Endothelial cell of umbilical vein (primary cell): ENCODE measurements at regions not wholly inside any gene's neighbourhood (a gene's known extent, or its start where the extent isn't known, plus 50 kb on each side); places are given as distances from the start of the nearest gene placed in this dataset.

Experiments
- BruUV-seq: library from RNA; stranded (reverse); fragments of 400-500 nt; replicated peaks from 2 replicates; lab custom pipeline; 2021; lab: Mats Ljungman, UMichigan
- CTCF ChIA-PET: fragments of 300-600, 350-600 bp; sonication (Branson Sonifier 250); formaldehyde crosslinking; loops from one replicate; lab custom pipeline; 2021; ENCODE audit warnings: antibody characterized with exemption, inconsistent platforms; lab: Charles Lee
- POLR2A ChIA-PET: fragments of 300-600, 350-600 bp; sonication (Branson Sonifier 250); formaldehyde crosslinking; loops from one replicate; lab custom pipeline; 2021; ENCODE audit warnings: antibody characterized with exemption, inconsistent platforms; lab: Charles Lee
- DNase-seq: peaks from one replicate; pipeline ENCODE4 v3.0.0-alpha.2; 2011; ENCODE audit warnings: low read depth, low spot score
- FAIRE-seq: peaks from 2 replicates; lab custom pipeline; 2011; peaks lifted over from hg19 to GRCh38; lab: Jason Lieb, UNC
- H2AFZ ChIP-seq: 2 replicates; pipeline ENCODE4 v1.6.0; 2012; ENCODE audit warnings: low read depth, low read length, control low read depth, inconsistent platforms
- H3K27ac ChIP-seq: 2 replicates; pipeline ENCODE4 v1.5.1; 2011; ENCODE audit warnings: low read depth, mild to moderate bottlenecking, control low read depth, low read length, moderate library complexity; ENCODE audit not compliant: insufficient read depth
- H3K27me3 ChIP-seq, 2 experiments: 2 replicates each; pipeline versions ENCODE4 v1.6.0 to v1.6.1; 2011; ENCODE audit warnings: low read length in 2 of 2, mixed read lengths in 1 of 2; ENCODE audit not compliant: control insufficient read depth in 2 of 2, insufficient read depth in 2 of 2
- H3K36me3 ChIP-seq, 2 experiments: 2 replicates in 1 of 2; 3 replicates in 1 of 2; pipeline ENCODE4 v1.5.1; 2011; ENCODE audit warnings: low read length in 2 of 2, mild to moderate bottlenecking in 1 of 2, moderate library complexity in 1 of 2; ENCODE audit not compliant: control insufficient read depth in 2 of 2, insufficient read depth in 2 of 2; ENCODE audit errors: extremely low read depth in 1 of 2
- H3K4me1 ChIP-seq: 3 replicates; pipeline ENCODE4 v1.5.1; 2011; ENCODE audit warnings: mild to moderate bottlenecking, low read length; ENCODE audit not compliant: control insufficient read depth, insufficient read depth; ENCODE audit errors: extremely low read depth
- H3K4me2 ChIP-seq: 2 replicates; pipeline ENCODE4 v1.6.1; 2011; ENCODE audit warnings: low read length, control low read depth, mixed read lengths; ENCODE audit not compliant: insufficient read depth
- H3K4me3 ChIP-seq, 3 experiments: fragments of 200-600 bp in 1 of 3; sonication (generic), shearing (Covaris generic) in 1 of 3; replicated peaks in 1 of 3; 2 replicates each; pipeline ENCODE4 v1.5.1; 2011 to 2016; ENCODE audit warnings: control low read depth in 3 of 3, low read length in 3 of 3, mild to moderate bottlenecking in 2 of 3, inconsistent platforms in 1 of 3, low read depth in 1 of 3, moderate library complexity in 1 of 3; ENCODE audit not compliant: insufficient read depth in 1 of 3
- H3K79me2 ChIP-seq: 2 replicates; pipeline ENCODE4 v1.6.0; 2012; ENCODE audit warnings: low read length, inconsistent platforms; ENCODE audit not compliant: control insufficient read depth, insufficient read depth
- H3K9ac ChIP-seq: replicated peaks from 2 replicates; pipeline ENCODE3; 2011; ENCODE audit warnings: low read length, control low read depth; ENCODE audit not compliant: insufficient read depth; ENCODE audit errors: extremely low read depth
- H3K9me1 ChIP-seq: replicated peaks from 3 replicates; pipeline ENCODE4 v1.6.0; 2011; ENCODE audit warnings: mild to moderate bottlenecking, low read length; ENCODE audit not compliant: control insufficient read depth, insufficient read depth; ENCODE audit errors: extremely low read depth
- H3K9me3 ChIP-seq: replicated peaks from 2 replicates; pipeline ENCODE4 v1.5.1; 2012; ENCODE audit warnings: low read length, inconsistent platforms; ENCODE audit not compliant: control insufficient read depth, insufficient read depth
- H4K20me1 ChIP-seq: replicated peaks from 2 replicates; pipeline ENCODE3; 2011; ENCODE audit warnings: mild to moderate bottlenecking, low read length; ENCODE audit not compliant: control insufficient read depth, insufficient read depth; ENCODE audit errors: extremely low read depth
- EZH2 ChIP-seq: IDR thresholded peaks from 2 replicates; pipeline ENCODE4 v1.6.1; 2012; ENCODE audit warnings: borderline replicate concordance, low read depth, mild to moderate bottlenecking, moderate library complexity, low read length, inconsistent platforms; ENCODE audit not compliant: severe bottlenecking
- FOS ChIP-seq: IDR thresholded peaks from 2 replicates; pipeline ENCODE4 v1.6.1; 2011; ENCODE audit warnings: mild to moderate bottlenecking, low read length, moderate library complexity, borderline replicate concordance; ENCODE audit not compliant: insufficient read depth
- GATA2 ChIP-seq: IDR thresholded peaks from 2 replicates; pipeline ENCODE4 v1.7.0; 2011; ENCODE audit warnings: low read depth, mild to moderate bottlenecking, moderate library complexity, mixed read lengths, low read length; ENCODE audit not compliant: insufficient read length, insufficient read depth
- JUN ChIP-seq: IDR thresholded peaks from 2 replicates; pipeline ENCODE4 v1.6.1; 2011; ENCODE audit warnings: borderline replicate concordance, low read depth; ENCODE audit not compliant: insufficient read length, insufficient read depth
- MYC ChIP-seq: IDR thresholded peaks from one replicate; pipeline ENCODE4 v1.6.1; 2011; ENCODE audit warnings: mild to moderate bottlenecking, low read depth, low read length
- POLR2A ChIP-seq: IDR thresholded peaks from 2 replicates; pipeline ENCODE4 v1.6.1; 2012; ENCODE audit warnings: low read depth, mild to moderate bottlenecking, control low read depth, low read length
- POLR2AphosphoS5 ChIP-seq: IDR thresholded peaks from 2 replicates; pipeline ENCODE4 v1.6.1; 2012; ENCODE audit warnings: low read depth, mild to moderate bottlenecking, control low read depth, low read length, moderate library complexity; ENCODE audit not compliant: insufficient read depth
- dilution Hi-C: fragments of 300-500 bp; cut with MboI; formaldehyde crosslinking; loops from one replicate; pipeline ENCODE4 v1.15.0; 2019; ENCODE audit warnings: low sequenced_read_pairs; ENCODE audit not compliant: extremely low pct_ligation_motif_present
- intact Hi-C: fragments of 100-400 bp; cut with micrococcal nuclease; formaldehyde crosslinking; loops from one replicate; pipeline ENCODE4 v1.10.0; 2022
- TF ChIP-seq, protein P1 (sequence below): IDR thresholded peaks from 2 replicates; pipeline ENCODE4 v1.6.1; 2011; ENCODE audit not compliant: insufficient read depth, insufficient read length
- TF ChIP-seq, protein P2 (sequence below), 2 donors: IDR thresholded peaks; 1 replicate in 1 of 2; 2 replicates in 1 of 2; pipeline ENCODE4 v1.5.1; 2011; ENCODE audit warnings: low read length in 2 of 2, mild to moderate bottlenecking in 2 of 2, moderate library complexity in 2 of 2, control low read depth in 1 of 2, inconsistent platforms in 1 of 2, low read depth in 1 of 2; ENCODE audit not compliant: insufficient read depth in 1 of 2; ENCODE audit errors: extremely low read depth in 1 of 2

DNA sequence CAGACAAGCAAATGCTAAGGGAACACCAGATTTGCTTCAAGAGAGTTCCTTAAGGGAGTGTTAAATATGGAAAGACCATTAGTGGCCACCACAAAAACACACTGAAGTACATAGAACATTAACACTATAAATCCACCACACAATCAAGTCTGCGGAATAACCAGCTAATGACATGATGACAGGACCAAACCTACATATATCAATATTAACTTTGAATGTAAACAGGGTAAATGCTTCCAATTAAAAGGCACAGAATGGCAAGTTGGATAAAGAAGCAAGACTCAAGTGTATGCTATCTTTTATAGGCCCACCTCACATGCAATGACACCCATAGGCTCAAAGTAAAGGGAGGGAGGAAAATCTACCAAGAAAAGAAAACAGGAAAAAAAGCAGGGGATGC is 291.3 kb downstream of the COG6 start:
- H3K9me1 ChIP-seq = no peaks in the 10 kb centered on the region
- no peak for DNase-seq
- CTCF ChIA-PET = no interaction called here
- no peaks in the 10 kb centered on the region for H3K27me3 ChIP-seq
- no peaks in the 10 kb centered on the region for H3K9me3 ChIP-seq
- H3K4me2 ChIP-seq = no peak overlapping the region
- no peak for FAIRE-seq
- dilution Hi-C loops = no loop called here
- no TSS peak for BruUV-seq
- TF ChIP-seq POLR2AphosphoS5 (no peak), FOS (no peak), POLR2A (no peak), MYC (no peak)
- TF ChIP-seq, protein P1, sequence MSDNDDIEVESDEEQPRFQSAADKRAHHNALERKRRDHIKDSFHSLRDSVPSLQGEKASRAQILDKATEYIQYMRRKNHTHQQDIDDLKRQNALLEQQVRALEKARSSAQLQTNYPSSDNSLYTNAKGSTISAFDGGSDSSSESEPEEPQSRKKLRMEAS = no peak
- no peaks in the 10 kb centered on the region for H4K20me1 ChIP-seq
- no peak overlapping the region for H3K9ac ChIP-seq
- POLR2A ChIA-PET = no interaction called here
- H3K4me1 ChIP-seq = peaks cover 12% of the 10 kb centered on the region
- H2AFZ ChIP-seq = no peak overlapping the region
- H3K4me3 ChIP-seq = no peak overlapping the region
- H3K79me2 ChIP-seq = no peaks in the 10 kb centered on the region
- intact Hi-C loops = loop anchor here (10.0 kb wide), 1 partner anchor 262 kb away; no protein-coding TSS in a partner anchor
- H3K27ac ChIP-seq = no peak overlapping the region
- no peaks in the 10 kb centered on the region for H3K36me3 ChIP-seq

DNA sequence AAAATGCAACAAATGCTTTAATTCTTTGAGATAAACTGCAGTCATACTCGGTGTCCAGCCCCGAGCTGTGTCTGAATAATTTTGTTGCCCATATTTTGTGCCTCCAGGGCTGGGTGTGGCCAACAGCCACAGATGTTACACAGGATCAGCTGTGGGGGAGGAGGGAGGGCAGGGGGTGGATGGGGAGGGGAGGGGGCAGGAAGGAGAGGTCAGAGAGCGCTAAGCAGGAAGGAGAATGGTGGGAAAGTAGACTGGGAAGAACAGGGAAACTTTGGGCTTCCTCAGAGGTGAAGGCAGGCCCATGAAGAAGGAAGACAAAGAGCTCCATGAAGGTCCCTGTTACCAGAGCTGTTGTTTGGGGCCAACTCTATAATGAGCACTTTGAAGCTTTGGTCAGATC is 295.8 kb downstream of the COG6 start:
- FAIRE-seq (peak; percentile 65), DNase-seq (no peak)
- no peak for TF ChIP-seq MYC
- TF ChIP-seq, protein P1 = no peak
- TF ChIP-seq EZH2 = no peak
- no peak for TF ChIP-seq GATA2
- no peak for TF ChIP-seq POLR2A
- TF ChIP-seq, protein P2, sequence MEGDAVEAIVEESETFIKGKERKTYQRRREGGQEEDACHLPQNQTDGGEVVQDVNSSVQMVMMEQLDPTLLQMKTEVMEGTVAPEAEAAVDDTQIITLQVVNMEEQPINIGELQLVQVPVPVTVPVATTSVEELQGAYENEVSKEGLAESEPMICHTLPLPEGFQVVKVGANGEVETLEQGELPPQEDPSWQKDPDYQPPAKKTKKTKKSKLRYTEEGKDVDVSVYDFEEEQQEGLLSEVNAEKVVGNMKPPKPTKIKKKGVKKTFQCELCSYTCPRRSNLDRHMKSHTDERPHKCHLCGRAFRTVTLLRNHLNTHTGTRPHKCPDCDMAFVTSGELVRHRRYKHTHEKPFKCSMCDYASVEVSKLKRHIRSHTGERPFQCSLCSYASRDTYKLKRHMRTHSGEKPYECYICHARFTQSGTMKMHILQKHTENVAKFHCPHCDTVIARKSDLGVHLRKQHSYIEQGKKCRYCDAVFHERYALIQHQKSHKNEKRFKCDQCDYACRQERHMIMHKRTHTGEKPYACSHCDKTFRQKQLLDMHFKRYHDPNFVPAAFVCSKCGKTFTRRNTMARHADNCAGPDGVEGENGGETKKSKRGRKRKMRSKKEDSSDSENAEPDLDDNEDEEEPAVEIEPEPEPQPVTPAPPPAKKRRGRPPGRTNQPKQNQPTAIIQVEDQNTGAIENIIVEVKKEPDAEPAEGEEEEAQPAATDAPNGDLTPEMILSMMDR (IDR thresholded peaks at IDR 0.05; ENCODE audit: extremely low read depth in 1 of 2, insufficient read depth in 1 of 2, low read depth in 1 of 2, low read length in 2 of 2) = no peak
- no peak for TF ChIP-seq POLR2AphosphoS5
- TF ChIP-seq JUN = no peak
- no peak for TF ChIP-seq FOS
- H3K4me3 ChIP-seq = no peak overlapping the region
- H3K36me3 ChIP-seq = no peaks in the 10 kb centered on the region
- H3K27me3 ChIP-seq = no peaks in the 10 kb centered on the region
- BruUV-seq = no TSS peak
- dilution Hi-C loops = no loop called here
- H2AFZ ChIP-seq = peak overlapping the region; percentile 4
- H3K4me2 ChIP-seq = no peak overlapping the region
- H3K79me2 ChIP-seq = no peaks in the 10 kb centered on the region
- peak overlapping the region; percentile 56 for H3K9ac ChIP-seq
- POLR2A ChIA-PET = interaction anchor here (1.0 to 1.3 kb wide), 3 partner anchors 56 to 133 kb away, joined by 3 to 5 read pairs (median 3); no protein-coding TSS in a partner anchor
- H3K27ac ChIP-seq = peak overlapping the region; percentile 88
- intact Hi-C loops = loop anchor here (5.0 to 10.0 kb wide), 3 partner anchors 181 to 824 kb away; partner anchors contain the start of gene MRPS31
- peaks cover 24% of the 10 kb centered on the region for H3K4me1 ChIP-seq
- H3K9me3 ChIP-seq = no peaks in the 10 kb centered on the region
- H3K9me1 ChIP-seq = no peaks in the 10 kb centered on the region
- H4K20me1 ChIP-seq = no peaks in the 10 kb centered on the region
- CTCF ChIA-PET = interaction anchor here (1.0 to 3.3 kb wide), 7 partner anchors 9 to 167 kb away, joined by 3 to 27 read pairs (median 5); no protein-coding TSS in a partner anchor
